ENCODE measurements at regions not wholly inside any gene's neighbourhood (a gene's known extent, or its start where the extent isn't known, plus 50 kb on each side); places are given as distances from the start of the nearest gene placed in this dataset.

GRCh38 chr20:41935259-41935791, 317.1 kb upstream of the CHD6 start:
- no peak for TF ChIP-seq EZH2phosphoT487 (IDR thresholded peaks at IDR 0.05; ENCODE audit: unreplicated experiment)
- TF ChIP-seq ETS1 (IDR thresholded peaks at IDR 0.05), result no peak
- TF ChIP-seq, protein P1, sequence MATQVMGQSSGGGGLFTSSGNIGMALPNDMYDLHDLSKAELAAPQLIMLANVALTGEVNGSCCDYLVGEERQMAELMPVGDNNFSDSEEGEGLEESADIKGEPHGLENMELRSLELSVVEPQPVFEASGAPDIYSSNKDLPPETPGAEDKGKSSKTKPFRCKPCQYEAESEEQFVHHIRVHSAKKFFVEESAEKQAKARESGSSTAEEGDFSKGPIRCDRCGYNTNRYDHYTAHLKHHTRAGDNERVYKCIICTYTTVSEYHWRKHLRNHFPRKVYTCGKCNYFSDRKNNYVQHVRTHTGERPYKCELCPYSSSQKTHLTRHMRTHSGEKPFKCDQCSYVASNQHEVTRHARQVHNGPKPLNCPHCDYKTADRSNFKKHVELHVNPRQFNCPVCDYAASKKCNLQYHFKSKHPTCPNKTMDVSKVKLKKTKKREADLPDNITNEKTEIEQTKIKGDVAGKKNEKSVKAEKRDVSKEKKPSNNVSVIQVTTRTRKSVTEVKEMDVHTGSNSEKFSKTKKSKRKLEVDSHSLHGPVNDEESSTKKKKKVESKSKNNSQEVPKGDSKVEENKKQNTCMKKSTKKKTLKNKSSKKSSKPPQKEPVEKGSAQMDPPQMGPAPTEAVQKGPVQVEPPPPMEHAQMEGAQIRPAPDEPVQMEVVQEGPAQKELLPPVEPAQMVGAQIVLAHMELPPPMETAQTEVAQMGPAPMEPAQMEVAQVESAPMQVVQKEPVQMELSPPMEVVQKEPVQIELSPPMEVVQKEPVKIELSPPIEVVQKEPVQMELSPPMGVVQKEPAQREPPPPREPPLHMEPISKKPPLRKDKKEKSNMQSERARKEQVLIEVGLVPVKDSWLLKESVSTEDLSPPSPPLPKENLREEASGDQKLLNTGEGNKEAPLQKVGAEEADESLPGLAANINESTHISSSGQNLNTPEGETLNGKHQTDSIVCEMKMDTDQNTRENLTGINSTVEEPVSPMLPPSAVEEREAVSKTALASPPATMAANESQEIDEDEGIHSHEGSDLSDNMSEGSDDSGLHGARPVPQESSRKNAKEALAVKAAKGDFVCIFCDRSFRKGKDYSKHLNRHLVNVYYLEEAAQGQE (IDR thresholded peaks at IDR 0.05; ENCODE audit: unreplicated experiment), result no peak
- TF ChIP-seq, protein P2, sequence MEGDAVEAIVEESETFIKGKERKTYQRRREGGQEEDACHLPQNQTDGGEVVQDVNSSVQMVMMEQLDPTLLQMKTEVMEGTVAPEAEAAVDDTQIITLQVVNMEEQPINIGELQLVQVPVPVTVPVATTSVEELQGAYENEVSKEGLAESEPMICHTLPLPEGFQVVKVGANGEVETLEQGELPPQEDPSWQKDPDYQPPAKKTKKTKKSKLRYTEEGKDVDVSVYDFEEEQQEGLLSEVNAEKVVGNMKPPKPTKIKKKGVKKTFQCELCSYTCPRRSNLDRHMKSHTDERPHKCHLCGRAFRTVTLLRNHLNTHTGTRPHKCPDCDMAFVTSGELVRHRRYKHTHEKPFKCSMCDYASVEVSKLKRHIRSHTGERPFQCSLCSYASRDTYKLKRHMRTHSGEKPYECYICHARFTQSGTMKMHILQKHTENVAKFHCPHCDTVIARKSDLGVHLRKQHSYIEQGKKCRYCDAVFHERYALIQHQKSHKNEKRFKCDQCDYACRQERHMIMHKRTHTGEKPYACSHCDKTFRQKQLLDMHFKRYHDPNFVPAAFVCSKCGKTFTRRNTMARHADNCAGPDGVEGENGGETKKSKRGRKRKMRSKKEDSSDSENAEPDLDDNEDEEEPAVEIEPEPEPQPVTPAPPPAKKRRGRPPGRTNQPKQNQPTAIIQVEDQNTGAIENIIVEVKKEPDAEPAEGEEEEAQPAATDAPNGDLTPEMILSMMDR (conservative IDR thresholded peaks at IDR 0.05; ENCODE audit: low read depth in 2 of 2), result no peak
- TF ChIP-seq POLR2AphosphoS5 (IDR thresholded peaks at IDR 0.05; ENCODE audit: low read depth), result no peak
- TF ChIP-seq EZH2 (IDR thresholded peaks at IDR 0.05; ENCODE audit: low read depth, unreplicated experiment), result no peak
- no peak for TF ChIP-seq ZNF114 (CRISPR knock-in tag; IDR thresholded peaks at IDR 0.05)
- TF ChIP-seq, protein P3, sequence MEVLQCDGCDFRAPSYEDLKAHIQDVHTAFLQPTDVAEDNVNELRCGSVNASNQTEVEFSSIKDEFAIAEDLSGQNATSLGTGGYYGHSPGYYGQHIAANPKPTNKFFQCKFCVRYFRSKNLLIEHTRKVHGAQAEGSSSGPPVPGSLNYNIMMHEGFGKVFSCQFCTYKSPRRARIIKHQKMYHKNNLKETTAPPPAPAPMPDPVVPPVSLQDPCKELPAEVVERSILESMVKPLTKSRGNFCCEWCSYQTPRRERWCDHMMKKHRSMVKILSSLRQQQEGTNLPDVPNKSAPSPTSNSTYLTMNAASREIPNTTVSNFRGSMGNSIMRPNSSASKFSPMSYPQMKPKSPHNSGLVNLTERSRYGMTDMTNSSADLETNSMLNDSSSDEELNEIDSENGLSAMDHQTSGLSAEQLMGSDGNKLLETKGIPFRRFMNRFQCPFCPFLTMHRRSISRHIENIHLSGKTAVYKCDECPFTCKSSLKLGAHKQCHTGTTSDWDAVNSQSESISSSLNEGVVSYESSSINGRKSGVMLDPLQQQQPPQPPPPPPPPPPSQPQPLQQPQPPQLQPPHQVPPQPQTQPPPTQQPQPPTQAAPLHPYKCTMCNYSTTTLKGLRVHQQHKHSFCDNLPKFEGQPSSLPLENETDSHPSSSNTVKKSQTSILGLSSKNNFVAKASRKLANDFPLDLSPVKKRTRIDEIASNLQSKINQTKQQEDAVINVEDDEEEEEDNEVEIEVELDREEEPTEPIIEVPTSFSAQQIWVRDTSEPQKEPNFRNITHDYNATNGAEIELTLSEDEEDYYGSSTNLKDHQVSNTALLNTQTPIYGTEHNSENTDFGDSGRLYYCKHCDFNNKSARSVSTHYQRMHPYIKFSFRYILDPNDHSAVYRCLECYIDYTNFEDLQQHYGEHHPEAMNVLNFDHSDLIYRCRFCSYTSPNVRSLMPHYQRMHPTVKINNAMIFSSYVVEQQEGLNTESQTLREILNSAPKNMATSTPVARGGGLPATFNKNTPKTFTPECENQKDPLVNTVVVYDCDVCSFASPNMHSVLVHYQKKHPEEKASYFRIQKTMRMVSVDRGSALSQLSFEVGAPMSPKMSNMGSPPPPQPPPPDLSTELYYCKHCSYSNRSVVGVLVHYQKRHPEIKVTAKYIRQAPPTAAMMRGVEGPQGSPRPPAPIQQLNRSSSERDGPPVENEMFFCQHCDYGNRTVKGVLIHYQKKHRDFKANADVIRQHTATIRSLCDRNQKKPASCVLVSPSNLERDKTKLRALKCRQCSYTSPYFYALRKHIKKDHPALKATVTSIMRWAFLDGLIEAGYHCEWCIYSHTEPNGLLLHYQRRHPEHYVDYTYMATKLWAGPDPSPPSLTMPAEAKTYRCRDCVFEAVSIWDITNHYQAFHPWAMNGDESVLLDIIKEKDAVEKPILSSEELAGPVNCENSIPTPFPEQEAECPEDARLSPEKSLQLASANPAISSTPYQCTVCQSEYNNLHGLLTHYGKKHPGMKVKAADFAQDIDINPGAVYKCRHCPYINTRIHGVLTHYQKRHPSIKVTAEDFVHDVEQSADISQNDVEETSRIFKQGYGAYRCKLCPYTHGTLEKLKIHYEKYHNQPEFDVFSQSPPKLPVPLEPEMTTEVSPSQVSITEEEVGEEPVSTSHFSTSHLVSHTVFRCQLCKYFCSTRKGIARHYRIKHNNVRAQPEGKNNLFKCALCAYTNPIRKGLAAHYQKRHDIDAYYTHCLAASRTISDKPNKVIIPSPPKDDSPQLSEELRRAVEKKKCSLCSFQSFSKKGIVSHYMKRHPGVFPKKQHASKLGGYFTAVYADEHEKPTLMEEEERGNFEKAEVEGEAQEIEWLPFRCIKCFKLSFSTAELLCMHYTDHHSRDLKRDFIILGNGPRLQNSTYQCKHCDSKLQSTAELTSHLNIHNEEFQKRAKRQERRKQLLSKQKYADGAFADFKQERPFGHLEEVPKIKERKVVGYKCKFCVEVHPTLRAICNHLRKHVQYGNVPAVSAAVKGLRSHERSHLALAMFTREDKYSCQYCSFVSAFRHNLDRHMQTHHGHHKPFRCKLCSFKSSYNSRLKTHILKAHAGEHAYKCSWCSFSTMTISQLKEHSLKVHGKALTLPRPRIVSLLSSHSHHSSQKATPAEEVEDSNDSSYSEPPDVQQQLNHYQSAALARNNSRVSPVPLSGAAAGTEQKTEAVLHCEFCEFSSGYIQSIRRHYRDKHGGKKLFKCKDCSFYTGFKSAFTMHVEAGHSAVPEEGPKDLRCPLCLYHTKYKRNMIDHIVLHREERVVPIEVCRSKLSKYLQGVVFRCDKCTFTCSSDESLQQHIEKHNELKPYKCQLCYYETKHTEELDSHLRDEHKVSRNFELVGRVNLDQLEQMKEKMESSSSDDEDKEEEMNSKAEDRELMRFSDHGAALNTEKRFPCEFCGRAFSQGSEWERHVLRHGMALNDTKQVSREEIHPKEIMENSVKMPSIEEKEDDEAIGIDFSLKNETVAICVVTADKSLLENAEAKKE (CRISPR knock-in tag; IDR thresholded peaks at IDR 0.05), result no peak
- TF ChIP-seq CREB1 (CRISPR knock-in tag; IDR thresholded peaks at IDR 0.05; ENCODE audit: low read depth), result no peak
- TF ChIP-seq JUNB (IDR thresholded peaks at IDR 0.05; ENCODE audit: unreplicated experiment), result no peak
- TF ChIP-seq ZNF331 (CRISPR knock-in tag; IDR thresholded peaks at IDR 0.05; ENCODE audit: low read depth), result no peak
- TF ChIP-seq NANOG (IDR thresholded peaks at IDR 0.05; ENCODE audit: borderline replicate concordance), result no peak
